Left lobe of liver (tissue), 2 donors: ENCODE measurements at regions not wholly inside any gene's neighbourhood (a gene's known extent, or its start where the extent isn't known, plus 50 kb on each side); places are given as distances from the start of the nearest gene placed in this dataset.

ENCODE experiments used
- ATAC-seq: fragments of 200-7000 bp; cut with Tn5 transposase; one replicate; pipeline ENCODE4 v1.9.1; 2020; ENCODE audit warnings: mild to moderate bottlenecking, moderate library complexity
- DNase-seq: peaks from one replicate; pipeline ENCODE4 v3.0.0-alpha.2; 2020; ENCODE audit warnings: low spot score
- donor health status: DM: no; HTN: no; CAD: no; lungs with moderate emphysema.
- donor health status: DM: no; HTN: yes; CAD: no.

GRCh38 chr7:21024485-21024867 lies 237.8 kb upstream of the SP8 start:
- DNase-seq (no peak), ATAC-seq (no peak)

- DNase-seq (no peak), ATAC-seq (no peak)
These were observed 241.5 kb upstream of the SP8 start for GRCh38 chr7:21028186-21028585.

GRCh38 chr7:21028599-21028998 lies 241.9 kb upstream of the SP8 start:
- no peak for ATAC-seq
- DNase-seq, result no peak

- ATAC-seq, result no peak
These were observed 242.3 kb upstream of the SP8 start for GRCh38 chr7:21029006-21029405.

GRCh38 chr7:21030237-21030871 lies 243.7 kb upstream of the SP8 start:
- DNase-seq, result no peak
- no peak for ATAC-seq

More at GRCh38 chr7:21029006-21029405, 242.3 kb upstream of the SP8 start:
- DNase-seq, result no peak

- no peak for ATAC-seq
These were observed 254.6 kb upstream of the SP8 start for GRCh38 chr7:21041252-21041651.

GRCh38 chr7:21041666-21042065 lies 255.0 kb upstream of the SP8 start:
- ATAC-seq, result no peak

More at GRCh38 chr7:21041252-21041651, 254.6 kb upstream of the SP8 start:
- no peak for DNase-seq

GRCh38 chr7:21044384-21044783 lies 257.7 kb upstream of the SP8 start:
- ATAC-seq (no peak), DNase-seq (no peak)

More at GRCh38 chr7:21041666-21042065, 255.0 kb upstream of the SP8 start:
- no peak for DNase-seq

GRCh38 chr7:21044913-21045568 lies 258.4 kb upstream of the SP8 start:
- ATAC-seq, result no peak

GRCh38 chr7:21051865-21052264 lies 265.2 kb upstream of the SP8 start:
- ATAC-seq (no peak), DNase-seq (no peak)

More at GRCh38 chr7:21044913-21045568, 258.4 kb upstream of the SP8 start:
- DNase-seq, result no peak

GRCh38 chr7:21054427-21055112 lies 267.9 kb upstream of the SP8 start:
- DNase-seq, result no peak
- ATAC-seq, result no peak

GRCh38 chr7:21059069-21059468 lies 272.4 kb upstream of the SP8 start:
- DNase-seq (no peak), ATAC-seq (no peak)

GRCh38 chr7:21063106-21063505 lies 276.4 kb upstream of the SP8 start:
- ATAC-seq (no peak), DNase-seq (no peak)

- ATAC-seq (peak; percentile 76), DNase-seq (no peak)
These were observed 278.3 kb upstream of the SP8 start for GRCh38 chr7:21064698-21065648.

GRCh38 chr7:21066221-21066620 lies 279.5 kb upstream of the SP8 start:
- no peak for DNase-seq
- no peak for ATAC-seq

GRCh38 chr7:21067216-21067615 lies 280.5 kb upstream of the SP8 start:
- no peak for ATAC-seq

GRCh38 chr7:21070571-21071090 lies 283.9 kb upstream of the SP8 start:
- no peak for DNase-seq

More at GRCh38 chr7:21067216-21067615, 280.5 kb upstream of the SP8 start:
- no peak for DNase-seq

GRCh38 chr7:21071561-21072501 lies 285.1 kb upstream of the SP8 start:
- no peak for DNase-seq
- ATAC-seq, result no peak

More at GRCh38 chr7:21070571-21071090, 283.9 kb upstream of the SP8 start:
- ATAC-seq, result no peak

GRCh38 chr7:21076054-21076453 lies 289.4 kb upstream of the SP8 start:
- DNase-seq (no peak), ATAC-seq (no peak)
